Naive thymus-derived CD8-positive, alpha-beta T cell (primary cell): ENCODE measurements at regions not wholly inside any gene's neighbourhood (a gene's known extent, or its start where the extent isn't known, plus 50 kb on each side); places are given as distances from the start of the nearest gene placed in this dataset.

Source experiments
- ATAC-seq, 2 donors: fragments of 150-1000 bp; cut with Tn5 transposase in 1 of 2; sonication (Bioruptor Pico), chemical (Tn5 transposase) in 1 of 2; 1 replicate in 1 of 2; 2 replicates in 1 of 2; pipeline ENCODE4 v1.10.0; 2021; ENCODE audit warnings: mild to moderate bottlenecking in 2 of 2, moderate library complexity in 2 of 2
- POLR2A ChIA-PET: fragments of 350-600 bp; sonication (Branson Sonifier 250); formaldehyde crosslinking; loops from one replicate; lab custom pipeline; 2021; ENCODE audit warnings: antibody characterized with exemption; lab: Charles Lee
- DNase-seq, 10 donors: peaks; one replicate each; pipeline versions ENCODE4 v3.0.0 to v3.0.0-alpha.2; 2020 to 2022
- H3K27ac Mint-ChIP-seq, 10 donors: one replicate each; pipeline ENCODE4 v1.8.0; 2020 to 2022; ENCODE audit warnings: mild to moderate bottlenecking in 10 of 10, mixed read lengths in 10 of 10, moderate library complexity in 4 of 10, inconsistent platforms in 1 of 10
- H3K27me3 Mint-ChIP-seq, 5 donors: one replicate each; pipeline ENCODE4 v1.8.0; 2021 to 2022; ENCODE audit warnings: mixed read lengths in 5 of 5
- H3K36me3 Mint-ChIP-seq, 3 donors: one replicate each; pipeline ENCODE4 v1.8.0; 2020 to 2022; ENCODE audit warnings: mixed read lengths in 3 of 3, mild to moderate bottlenecking in 2 of 3, inconsistent platforms in 1 of 3
- H3K4me1 Mint-ChIP-seq, 4 donors: one replicate each; pipeline ENCODE4 v1.8.0; 2021 to 2022; ENCODE audit warnings: mixed read lengths in 4 of 4
- H3K4me3 Mint-ChIP-seq, 10 donors: one replicate each; pipeline ENCODE4 v1.8.0; 2020 to 2022; ENCODE audit warnings: mild to moderate bottlenecking in 10 of 10, mixed read lengths in 10 of 10, moderate library complexity in 6 of 10, inconsistent platforms in 1 of 10
- H3K9me3 Mint-ChIP-seq, 9 donors: one replicate each; pipeline ENCODE4 v1.8.0; 2020 to 2022; ENCODE audit warnings: mixed read lengths in 9 of 9, mild to moderate bottlenecking in 3 of 9, inconsistent platforms in 1 of 9, moderate library complexity in 1 of 9

GRCh38 chr21:16406355-16406754 lies 676.6 kb downstream of the USP25 start:
- no peak for ATAC-seq
- POLR2A ChIA-PET, result no interaction called here
- H3K27me3 Mint-ChIP-seq, result no peaks in the 10 kb centered on the region
- no peak for DNase-seq
- H3K36me3 Mint-ChIP-seq, result no peaks in the 10 kb centered on the region
- peaks cover 0 to 12% (median 3%) of the 10 kb centered on the region in 9 donors for H3K9me3 Mint-ChIP-seq
- no peak overlapping the region for H3K4me3 Mint-ChIP-seq
- no peak overlapping the region for H3K27ac Mint-ChIP-seq
- H3K4me1 Mint-ChIP-seq, result no peaks in the 10 kb centered on the region

- Mint-ChIP-seq H3K9me3 (peaks cover 0 to 11% (median 6%) of the 10 kb centered on the region in 9 donors), H3K4me1 (no peaks in the 10 kb centered on the region), H3K36me3 (no peaks in the 10 kb centered on the region), H3K4me3 (no peak overlapping the region), H3K27me3 (no peaks in the 10 kb centered on the region), H3K27ac (no peak overlapping the region)
- POLR2A ChIA-PET, result no interaction called here
- DNase-seq (no peak), ATAC-seq (no peak)
Observed at GRCh38 chr21:16407403-16408240, 677.8 kb downstream of the USP25 start.

- H3K4me3 Mint-ChIP-seq, result no peak overlapping the region
- H3K27ac Mint-ChIP-seq, result no peak overlapping the region
- no peaks in the 10 kb centered on the region for H3K4me1 Mint-ChIP-seq
- no peaks in the 10 kb centered on the region for H3K36me3 Mint-ChIP-seq
- ATAC-seq (no peak), DNase-seq (no peak)
- H3K9me3 Mint-ChIP-seq, result peaks cover 0 to 11% (median 6%) of the 10 kb centered on the region in 9 donors
- POLR2A ChIA-PET, result no interaction called here
- H3K27me3 Mint-ChIP-seq, result no peaks in the 10 kb centered on the region
Observed at GRCh38 chr21:16408280-16408679, 678.5 kb downstream of the USP25 start.

GRCh38 chr21:16409352-16409751 lies 679.6 kb downstream of the USP25 start:
- H3K9me3 Mint-ChIP-seq, result peaks cover 0 to 8% (median 5%) of the 10 kb centered on the region in 9 donors
- DNase-seq, result no peak
- H3K4me1 Mint-ChIP-seq, result no peaks in the 10 kb centered on the region
- H3K27me3 Mint-ChIP-seq, result no peaks in the 10 kb centered on the region
- ATAC-seq, result no peak
- POLR2A ChIA-PET, result no interaction called here
- no peak overlapping the region for H3K4me3 Mint-ChIP-seq
- no peak overlapping the region for H3K27ac Mint-ChIP-seq
- H3K36me3 Mint-ChIP-seq, result no peaks in the 10 kb centered on the region

GRCh38 chr21:16418226-16418625 lies 688.4 kb downstream of the USP25 start:
- H3K27me3 Mint-ChIP-seq, result no peaks in the 10 kb centered on the region
- no peaks in the 10 kb centered on the region for H3K4me1 Mint-ChIP-seq
- H3K27ac Mint-ChIP-seq, result no peak overlapping the region
- no peak overlapping the region for H3K4me3 Mint-ChIP-seq
- ATAC-seq (no peak), DNase-seq (no peak)
- H3K36me3 Mint-ChIP-seq, result no peaks in the 10 kb centered on the region
- peaks cover 0 to 16% (median 0%) of the 10 kb centered on the region in 9 donors for H3K9me3 Mint-ChIP-seq
- POLR2A ChIA-PET, result no interaction called here

- Mint-ChIP-seq H3K27ac (no peak overlapping the region), H3K36me3 (no peaks in the 10 kb centered on the region), H3K9me3 (peaks cover 0 to 16% (median 0%) of the 10 kb centered on the region in 9 donors), H3K27me3 (no peaks in the 10 kb centered on the region), H3K4me1 (no peaks in the 10 kb centered on the region), H3K4me3 (no peak overlapping the region)
- POLR2A ChIA-PET, result no interaction called here
- DNase-seq (no peak), ATAC-seq (no peak)
Observed at GRCh38 chr21:16418642-16419041, 688.9 kb downstream of the USP25 start.

- Mint-ChIP-seq H3K27me3 (no peaks in the 10 kb centered on the region), H3K4me1 (no peaks in the 10 kb centered on the region), H3K27ac (no peak overlapping the region), H3K36me3 (no peaks in the 10 kb centered on the region), H3K9me3 (peaks cover 0 to 16% (median 0%) of the 10 kb centered on the region in 9 donors), H3K4me3 (no peak overlapping the region)
- no peak for DNase-seq
- no peak for ATAC-seq
- POLR2A ChIA-PET, result no interaction called here
Observed at GRCh38 chr21:16419188-16419921, 689.6 kb downstream of the USP25 start.

- Mint-ChIP-seq H3K4me1 (no peaks in the 10 kb centered on the region), H3K9me3 (peaks cover 0 to 15% (median 0%) of the 10 kb centered on the region in 9 donors), H3K4me3 (no peak overlapping the region), H3K27me3 (no peaks in the 10 kb centered on the region), H3K27ac (no peak overlapping the region), H3K36me3 (no peaks in the 10 kb centered on the region)
- POLR2A ChIA-PET, result no interaction called here
- no peak for ATAC-seq
- no peak for DNase-seq
Observed at GRCh38 chr21:16420031-16420724, 690.4 kb downstream of the USP25 start.

- Mint-ChIP-seq H3K4me3 (no peak overlapping the region), H3K27me3 (no peaks in the 10 kb centered on the region), H3K36me3 (no peaks in the 10 kb centered on the region), H3K9me3 (peaks cover 0 to 8% (median 0%) of the 10 kb centered on the region in 9 donors), H3K4me1 (no peaks in the 10 kb centered on the region), H3K27ac (no peak overlapping the region)
- POLR2A ChIA-PET, result no interaction called here
- no peak for ATAC-seq
- no peak for DNase-seq
Observed at GRCh38 chr21:16421007-16421406, 691.2 kb downstream of the USP25 start.

GRCh38 chr21:16421965-16422364 lies 692.2 kb downstream of the USP25 start:
- no peak overlapping the region for H3K4me3 Mint-ChIP-seq

GRCh38 chr21:16422702-16423101 lies 692.9 kb downstream of the USP25 start:
- Mint-ChIP-seq H3K4me1 (no peaks in the 10 kb centered on the region), H3K9me3 (peaks cover 0 to 8% (median 0%) of the 10 kb centered on the region in 9 donors), H3K4me3 (no peak overlapping the region), H3K36me3 (no peaks in the 10 kb centered on the region), H3K27me3 (no peaks in the 10 kb centered on the region), H3K27ac (no peak overlapping the region)
- no peak for ATAC-seq
- no peak for DNase-seq
- POLR2A ChIA-PET, result no interaction called here

More at GRCh38 chr21:16421965-16422364, 692.2 kb downstream of the USP25 start:
- ATAC-seq, result no peak
- H3K9me3 Mint-ChIP-seq, result peaks cover 0 to 9% (median 0%) of the 10 kb centered on the region in 9 donors
- no peaks in the 10 kb centered on the region for H3K27me3 Mint-ChIP-seq
- POLR2A ChIA-PET, result no interaction called here
- DNase-seq, result no peak
- H3K4me1 Mint-ChIP-seq, result no peaks in the 10 kb centered on the region
- H3K36me3 Mint-ChIP-seq, result no peaks in the 10 kb centered on the region
- no peak overlapping the region for H3K27ac Mint-ChIP-seq

- Mint-ChIP-seq H3K36me3 (no peaks in the 10 kb centered on the region), H3K4me1 (no peaks in the 10 kb centered on the region), H3K4me3 (no peak overlapping the region), H3K27me3 (no peaks in the 10 kb centered on the region), H3K9me3 (peaks cover 0 to 8% (median 0%) of the 10 kb centered on the region in 9 donors), H3K27ac (no peak overlapping the region)
- DNase-seq, result no peak
- no peak for ATAC-seq
- POLR2A ChIA-PET, result no interaction called here
Observed at GRCh38 chr21:16423921-16424320, 694.1 kb downstream of the USP25 start.

GRCh38 chr21:16424331-16424751 lies 694.6 kb downstream of the USP25 start:
- no peaks in the 10 kb centered on the region for H3K4me1 Mint-ChIP-seq
- H3K27me3 Mint-ChIP-seq, result no peaks in the 10 kb centered on the region
- ATAC-seq (no peak), DNase-seq (no peak)
- POLR2A ChIA-PET, result no interaction called here
- H3K27ac Mint-ChIP-seq, result no peak overlapping the region
- H3K36me3 Mint-ChIP-seq, result no peaks in the 10 kb centered on the region
- no peak overlapping the region for H3K4me3 Mint-ChIP-seq
- peaks cover 0 to 8% (median 0%) of the 10 kb centered on the region in 9 donors for H3K9me3 Mint-ChIP-seq
